MM.1S (cell line): ENCODE measurements at regions not wholly inside any gene's neighbourhood (a gene's known extent, or its start where the extent isn't known, plus 50 kb on each side); places are given as distances from the start of the nearest gene placed in this dataset.

ENCODE experiments used
- CTCF ChIP-seq: fragments of 300-600 bp; sonication (generic); IDR thresholded peaks from 2 replicates; pipeline ENCODE4 v1.5.1; 2016; ENCODE audit warnings: antibody characterized with exemption, low read length, mixed read lengths
- EZH2 ChIP-seq: fragments of 300-600 bp; sonication (generic); optimal IDR thresholded peaks from 2 replicates; pipeline ENCODE3; 2017; ENCODE audit warnings: low read depth, mild to moderate bottlenecking, antibody characterized with exemption, low read length, mixed read lengths

GRCh38 chr17:13374203-13375143, 227.3 kb downstream of the HS3ST3A1 start:
- TF ChIP-seq CTCF = no peak
- no peak for TF ChIP-seq EZH2
